HG03571 (cell line): ENCODE measurements at regions not wholly inside any gene's neighbourhood (a gene's known extent, or its start where the extent isn't known, plus 50 kb on each side); places are given as distances from the start of the nearest gene placed in this dataset.

Experiments used
- ATAC-seq: cut with Tn5 transposase; IDR thresholded peaks from one replicate; pipeline ENCODE4 v1.9.1; 2021; ENCODE audit not compliant: unreplicated experiment

GRCh38 chr13:33462109-33462508 lies 176.6 kb upstream of the STARD13 start:
- no peak for ATAC-seq

- no peak for ATAC-seq
These were observed 178.8 kb upstream of the STARD13 start for GRCh38 chr13:33464345-33464744.

DNA sequence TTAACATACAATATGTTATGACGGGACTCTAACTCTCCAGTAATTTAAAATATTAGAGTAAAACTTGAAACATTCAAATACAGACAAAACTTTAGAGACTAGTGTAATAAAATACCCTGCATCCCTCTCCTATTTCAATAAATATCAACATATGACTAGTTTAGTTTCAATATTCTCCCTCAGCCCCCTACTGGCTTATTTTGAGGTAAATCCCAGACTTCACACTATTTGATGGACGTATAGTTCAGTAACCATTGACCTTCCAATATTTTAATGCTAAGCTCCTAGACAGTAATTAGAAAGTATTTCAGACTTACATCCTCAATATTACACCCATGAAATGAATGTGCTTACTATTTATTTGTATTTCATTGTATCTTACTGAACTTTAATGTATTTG lies 180.7 kb upstream of the STARD13 start:
- no peak for ATAC-seq

DNA sequence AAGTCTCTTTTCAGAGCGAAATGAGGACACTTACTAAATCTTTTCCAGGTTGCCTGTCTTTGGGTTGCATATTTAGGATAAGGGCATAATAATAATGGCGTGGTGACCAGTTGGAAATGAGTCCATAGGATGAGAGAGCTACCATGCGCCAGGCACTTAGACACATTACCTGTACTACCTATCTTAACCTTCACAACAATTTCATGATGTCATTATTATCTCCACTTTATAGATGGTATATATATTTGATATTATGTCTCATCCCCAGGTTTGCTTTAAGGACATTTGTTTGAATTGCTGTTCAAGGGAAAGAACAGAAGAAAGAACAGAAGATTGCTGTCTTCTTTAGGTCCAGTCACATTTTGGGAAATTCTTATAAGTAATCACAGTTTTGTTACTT lies 182.0 kb upstream of the STARD13 start:
- no peak for ATAC-seq

- no peak for ATAC-seq
These were observed 185.6 kb upstream of the STARD13 start for GRCh38 chr13:33471204-33471603.

- ATAC-seq, result no peak
These were observed 186.9 kb upstream of the STARD13 start for GRCh38 chr13:33472446-33472845.

DNA sequence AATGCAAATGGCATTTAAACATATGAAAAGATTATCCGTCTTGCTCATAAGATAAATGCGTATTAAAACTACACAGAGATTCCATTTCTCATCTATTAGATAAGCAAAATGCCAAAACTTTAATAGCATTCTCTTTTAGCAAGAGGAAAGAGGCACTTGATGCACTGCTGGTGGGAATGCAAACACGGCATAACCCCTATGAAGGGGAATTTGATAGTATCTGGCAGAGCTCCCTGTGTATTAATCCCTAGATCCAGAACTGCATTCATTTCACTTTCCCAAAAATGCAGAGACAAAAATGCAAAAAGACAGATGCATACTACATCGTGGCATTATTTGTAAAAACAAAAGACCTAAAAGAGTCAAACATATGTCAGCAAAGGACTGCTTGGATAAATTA lies 193.6 kb upstream of the STARD13 start:
- no peak for ATAC-seq

DNA sequence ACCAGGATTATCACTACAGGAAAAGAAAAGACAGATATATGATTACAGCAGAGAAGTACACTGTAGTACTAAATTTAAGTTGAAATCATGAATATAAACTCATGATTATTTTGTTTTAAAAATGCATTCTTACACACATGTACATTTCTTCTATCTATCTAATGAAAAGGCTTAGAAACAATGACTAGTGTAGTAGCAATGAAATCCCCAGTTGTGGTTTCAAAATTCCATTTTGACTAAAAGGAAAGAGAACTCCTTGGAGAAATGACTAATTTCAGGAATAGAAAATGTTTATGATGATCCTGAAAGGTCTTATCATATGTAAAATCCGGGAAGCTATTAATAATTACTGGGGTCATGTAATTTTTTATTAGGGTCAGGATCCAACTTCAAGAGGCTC lies 195.0 kb upstream of the STARD13 start:
- ATAC-seq, result no peak

DNA sequence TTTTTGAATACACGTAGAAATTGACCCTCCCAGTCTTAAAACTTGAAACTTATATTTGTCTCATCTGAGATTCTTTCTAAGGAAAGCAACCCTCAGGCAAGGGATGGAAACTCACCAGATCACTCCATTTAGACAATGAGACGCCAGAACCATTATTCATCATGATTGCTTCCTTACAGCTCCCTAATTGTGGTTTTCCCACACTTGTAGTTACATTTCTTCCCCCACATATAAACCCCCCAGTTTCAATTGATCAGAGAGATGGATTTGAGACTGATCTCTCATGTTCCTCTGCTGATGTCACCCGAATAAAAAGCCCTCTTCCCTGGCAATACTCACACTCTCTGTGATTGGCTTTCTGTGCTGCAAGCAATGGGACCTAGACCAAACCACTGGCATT lies 197.9 kb upstream of the STARD13 start:
- no peak for ATAC-seq

DNA sequence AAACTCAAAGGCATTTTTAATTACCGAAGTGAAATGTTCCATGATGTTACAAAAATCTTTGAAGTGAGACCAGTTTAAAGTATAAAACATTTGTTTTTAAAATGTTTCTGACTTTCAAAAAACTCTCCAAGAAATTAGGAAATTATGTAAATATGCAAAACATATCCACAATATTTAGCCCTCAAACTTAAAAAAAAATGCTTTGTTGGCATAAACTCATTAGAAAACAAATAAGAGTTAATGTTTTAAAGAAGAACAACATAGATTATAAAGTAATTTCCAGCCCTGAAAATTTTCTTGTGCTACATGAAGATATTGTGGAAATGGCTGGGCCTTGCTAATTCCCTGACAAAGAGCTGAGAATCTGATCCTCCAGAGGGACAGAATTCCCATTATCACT lies 199.7 kb upstream of the STARD13 start:
- no peak for ATAC-seq

DNA sequence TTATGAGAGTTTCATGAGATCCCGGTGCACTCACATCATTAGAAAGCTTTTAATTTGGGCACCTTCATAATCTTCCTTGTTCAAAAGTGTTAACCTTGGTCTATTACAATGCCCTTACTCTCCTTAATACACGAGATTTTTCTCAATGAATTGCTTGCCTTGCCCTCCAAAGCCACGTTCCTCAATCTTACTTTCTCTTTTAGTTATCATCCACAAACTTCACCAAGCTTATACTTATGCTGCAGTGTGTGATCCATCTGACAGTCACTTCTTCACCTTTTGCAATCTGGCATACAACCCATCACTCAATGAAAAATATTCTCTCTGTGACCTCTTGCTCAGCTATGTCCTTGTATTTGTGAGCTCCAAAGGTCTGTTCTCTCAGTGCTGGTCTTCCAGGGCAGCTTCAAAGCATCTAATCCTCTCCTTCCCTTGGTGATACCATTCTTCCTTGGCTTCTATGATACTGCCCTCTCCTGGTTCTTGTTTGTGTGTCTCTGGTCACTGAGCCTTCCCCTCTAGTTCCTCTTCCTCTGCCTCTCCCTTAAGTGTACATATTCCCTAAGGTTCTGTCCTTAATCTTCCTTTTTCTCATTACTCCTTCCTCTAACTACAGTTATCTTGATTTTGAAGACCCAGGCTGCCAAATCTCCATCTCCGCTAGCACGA lies 202.2 kb upstream of the STARD13 start:
- no peak for ATAC-seq

DNA sequence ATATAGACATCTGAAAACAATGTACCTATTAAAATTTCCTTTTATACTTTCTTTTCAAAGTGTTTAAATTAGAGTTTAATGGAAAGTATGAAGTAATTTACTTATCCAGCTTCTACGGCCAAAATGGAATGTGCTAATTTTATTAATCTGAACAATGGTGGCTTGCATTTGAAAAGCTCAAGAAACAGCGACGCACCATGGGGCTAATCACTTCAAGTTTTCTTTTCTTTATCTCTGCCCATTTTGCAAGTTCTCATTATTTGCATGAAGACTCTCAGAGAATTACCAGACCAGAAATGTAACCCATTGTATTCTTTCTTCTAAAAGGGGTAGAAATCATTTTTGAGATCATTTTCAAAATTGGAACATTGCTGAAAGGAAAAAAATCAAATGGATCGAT lies 204.0 kb upstream of the STARD13 start:
- ATAC-seq, result no peak

- no peak for ATAC-seq
These were observed 205.1 kb upstream of the STARD13 start for GRCh38 chr13:33490461-33491327.

DNA sequence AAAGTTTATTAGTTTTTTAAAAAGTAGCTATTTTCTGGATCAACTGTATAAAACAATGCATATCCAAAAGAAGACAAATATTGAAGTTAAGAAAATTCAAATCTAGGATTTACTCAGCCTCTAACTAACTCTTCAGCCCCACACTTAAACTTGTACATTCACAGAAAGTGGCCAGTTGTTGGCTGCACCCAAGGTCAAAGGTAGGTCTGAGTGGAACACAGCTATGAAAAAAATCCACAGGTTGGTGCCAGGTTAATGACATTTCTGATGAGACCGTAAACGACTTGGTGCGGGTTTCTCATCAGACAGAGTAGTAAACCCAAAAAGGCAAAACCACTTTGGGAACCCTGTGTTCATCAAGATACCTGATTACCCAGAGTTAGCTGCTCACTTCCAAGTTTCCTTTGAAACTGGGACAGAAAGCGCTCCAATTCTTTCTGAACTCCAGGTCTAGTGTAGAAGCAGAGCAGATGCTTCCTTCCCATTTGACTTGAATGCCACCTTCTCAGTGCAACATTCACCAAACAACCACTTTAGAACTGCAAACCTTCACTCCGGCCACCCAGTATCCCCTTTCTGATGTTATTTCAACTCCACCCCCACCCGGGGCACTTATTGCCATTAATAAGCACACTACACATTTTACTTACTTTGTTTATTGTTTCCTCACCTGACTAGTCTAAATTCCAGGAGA lies 208.3 kb upstream of the STARD13 start:
- ATAC-seq, result no peak

- no peak for ATAC-seq
These were observed 209.1 kb upstream of the STARD13 start for GRCh38 chr13:33494596-33495204.

DNA sequence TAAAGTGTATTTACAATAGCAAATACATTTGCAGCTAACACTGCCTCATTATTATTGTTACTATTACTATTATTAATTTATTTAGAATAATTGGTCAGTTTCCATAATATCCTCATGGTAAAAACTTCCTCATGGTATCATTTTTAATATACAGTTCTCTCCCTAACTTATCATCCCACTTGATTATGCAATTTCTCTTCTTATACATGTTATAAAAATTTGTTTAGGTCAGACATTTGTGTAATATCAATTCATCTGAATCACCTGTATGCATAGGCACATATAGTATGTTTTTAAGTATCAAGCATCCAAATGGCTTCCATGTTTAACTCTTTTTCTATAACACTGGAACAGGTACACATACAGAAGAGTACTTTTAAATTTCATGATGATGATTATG lies 210.8 kb upstream of the STARD13 start:
- ATAC-seq, result no peak

- no peak for ATAC-seq
These were observed 211.7 kb upstream of the STARD13 start for GRCh38 chr13:33497146-33497845.

GRCh38 chr13:33508060-33508459 lies 222.5 kb upstream of the STARD13 start:
- no peak for ATAC-seq

DNA sequence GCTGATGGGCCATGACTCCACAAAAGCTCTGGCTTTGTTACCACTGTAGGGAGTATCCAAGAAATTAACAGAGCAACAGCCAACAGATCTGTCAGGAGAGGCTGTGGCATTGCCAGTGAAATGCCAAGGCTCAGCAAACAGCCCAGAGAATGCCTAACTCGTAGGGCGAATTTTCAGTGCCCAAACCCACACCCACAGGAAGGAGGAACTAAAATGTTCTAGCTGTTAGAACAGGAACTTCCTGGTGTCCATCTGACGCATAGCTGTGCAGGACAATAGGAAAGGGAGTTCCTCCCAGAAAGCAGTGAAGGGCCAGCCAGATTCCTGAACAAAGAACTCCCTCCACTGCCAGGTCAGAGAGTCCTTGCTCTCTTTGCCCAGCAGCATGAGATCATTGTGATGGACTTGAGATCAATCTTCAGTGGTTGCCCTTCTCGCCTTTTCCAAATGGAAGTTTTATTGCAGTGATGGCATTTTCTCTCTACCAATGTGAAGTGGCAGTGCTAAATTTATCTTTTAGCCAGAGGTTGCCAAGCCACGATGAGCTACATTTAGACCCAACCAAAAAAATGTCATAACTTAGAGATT lies 224.2 kb upstream of the STARD13 start:
- no peak for ATAC-seq

GRCh38 chr13:33510350-33510970 lies 224.9 kb upstream of the STARD13 start:
- no peak for ATAC-seq
